ENCODE measurements at regions not wholly inside any gene's neighbourhood (a gene's known extent, or its start where the extent isn't known, plus 50 kb on each side); places are given as distances from the start of the nearest gene placed in this dataset.

GRCh38 chr11:111179184-111179910, 66.2 kb upstream of the POU2AF2 start:
- no peaks in the 10 kb centered on the region; the same call in none of the 2 replicates for H3K27me3 ChIP-seq (ENCODE audit: control insufficient read depth, insufficient read depth, low read length)
- intact Hi-C loops (cut with micrococcal nuclease; ENCODE audit: unreplicated experiment) (no loop called here), in situ Hi-C loops (cut with HindIII; ENCODE audit: low pct_unique_long_range_greater_than_20kb, low sequenced_read_pairs) (no loop called here)
- H3K36me3 ChIP-seq (ENCODE audit: control insufficient read depth, insufficient read depth, low read length), result no peaks in the 10 kb centered on the region
- CTCF ChIA-PET, result no interaction called here
- POLR2A ChIA-PET, result no interaction called here
- DNase-seq (ENCODE audit: low read depth, low spot score), result no peak
- H3K4me1 ChIP-seq (ENCODE audit: control insufficient read depth, insufficient read depth, low read length), result no peaks in the 10 kb centered on the region
- no peaks in the 10 kb centered on the region for H3K9me3 ChIP-seq (ENCODE audit: control insufficient read depth, insufficient read depth, low read depth, low read length)
- no peak overlapping the region for H3K4me3 ChIP-seq (ENCODE audit: low read depth in 2 of 2, low read length in 2 of 2)
- no TSS peak for BruUV-seq (replicated peaks)
- no peak overlapping the region for H3K27ac ChIP-seq (ENCODE audit: low read length)
- TF ChIP-seq TCF7L2 (IDR thresholded peaks at IDR 0.05; ENCODE audit: low read depth, low read length) (no peak), REST (IDR thresholded peaks at IDR 0.05; ENCODE audit: insufficient read depth in 1 of 2, low read depth in 2 of 2, low read length in 1 of 2) (no peak), POLR2AphosphoS5 (IDR thresholded peaks at IDR 0.05; ENCODE audit: low read depth, low read length) (no peak), SIN3A (IDR thresholded peaks at IDR 0.05; ENCODE audit: borderline replicate concordance, insufficient read depth, low read depth, low read length) (no peak)
- TF ChIP-seq, protein P1, sequence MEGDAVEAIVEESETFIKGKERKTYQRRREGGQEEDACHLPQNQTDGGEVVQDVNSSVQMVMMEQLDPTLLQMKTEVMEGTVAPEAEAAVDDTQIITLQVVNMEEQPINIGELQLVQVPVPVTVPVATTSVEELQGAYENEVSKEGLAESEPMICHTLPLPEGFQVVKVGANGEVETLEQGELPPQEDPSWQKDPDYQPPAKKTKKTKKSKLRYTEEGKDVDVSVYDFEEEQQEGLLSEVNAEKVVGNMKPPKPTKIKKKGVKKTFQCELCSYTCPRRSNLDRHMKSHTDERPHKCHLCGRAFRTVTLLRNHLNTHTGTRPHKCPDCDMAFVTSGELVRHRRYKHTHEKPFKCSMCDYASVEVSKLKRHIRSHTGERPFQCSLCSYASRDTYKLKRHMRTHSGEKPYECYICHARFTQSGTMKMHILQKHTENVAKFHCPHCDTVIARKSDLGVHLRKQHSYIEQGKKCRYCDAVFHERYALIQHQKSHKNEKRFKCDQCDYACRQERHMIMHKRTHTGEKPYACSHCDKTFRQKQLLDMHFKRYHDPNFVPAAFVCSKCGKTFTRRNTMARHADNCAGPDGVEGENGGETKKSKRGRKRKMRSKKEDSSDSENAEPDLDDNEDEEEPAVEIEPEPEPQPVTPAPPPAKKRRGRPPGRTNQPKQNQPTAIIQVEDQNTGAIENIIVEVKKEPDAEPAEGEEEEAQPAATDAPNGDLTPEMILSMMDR (IDR thresholded peaks at IDR 0.05), result no peak
- ATAC-seq, result no peak

DNA sequence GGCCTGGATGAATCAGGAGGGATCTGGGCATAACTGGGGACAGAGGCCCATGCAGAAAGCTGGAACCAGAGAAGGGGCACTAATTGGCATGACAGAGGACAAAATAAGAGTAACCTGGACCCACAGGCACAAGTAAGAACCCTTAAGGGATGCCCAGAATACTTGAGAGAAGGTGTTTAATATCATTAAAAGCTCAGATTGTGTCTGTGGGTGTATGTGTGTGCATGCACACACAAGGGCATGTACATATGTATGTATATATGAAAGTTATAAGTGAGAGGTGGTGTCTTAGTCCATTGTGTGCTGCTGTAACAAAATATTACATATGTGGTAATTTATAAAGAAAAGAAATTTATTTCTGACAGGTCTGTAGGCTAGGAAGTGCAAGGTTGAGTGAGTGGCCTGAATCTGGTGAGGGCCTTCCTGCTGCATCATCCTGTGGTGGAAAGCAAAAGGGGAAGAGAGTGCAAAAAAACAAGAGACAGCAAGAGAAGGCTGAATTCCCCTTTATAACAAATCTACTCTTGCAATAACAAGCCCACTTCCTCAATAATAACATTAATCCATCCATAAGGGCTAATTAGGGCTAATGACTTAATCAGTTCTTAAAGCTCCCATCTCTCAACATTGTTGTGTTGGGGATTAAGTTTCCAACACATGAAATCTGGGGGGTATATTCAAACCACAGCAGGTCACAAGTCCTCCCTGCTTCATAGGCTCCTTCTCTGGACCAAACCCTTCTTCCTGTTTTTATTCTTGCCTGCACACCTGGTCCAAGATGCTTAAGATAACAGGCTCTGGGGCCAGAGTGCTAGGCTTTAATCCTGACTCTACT, 68.3 kb upstream of the POU2AF2 start:
- H3K4me3 ChIP-seq (ENCODE audit: low read depth in 2 of 2, low read length in 2 of 2), result no peak overlapping the region
- intact Hi-C loops (cut with micrococcal nuclease; ENCODE audit: unreplicated experiment) (no loop called here), in situ Hi-C loops (cut with HindIII; ENCODE audit: low pct_unique_long_range_greater_than_20kb, low sequenced_read_pairs) (no loop called here)
- ChIA-PET CTCF (no interaction called here), POLR2A (no interaction called here)
- ATAC-seq (no peak), DNase-seq (ENCODE audit: low read depth, low spot score) (no peak)
- peaks cover 2% of the 10 kb centered on the region for H3K27me3 ChIP-seq (ENCODE audit: control insufficient read depth, insufficient read depth, low read length)
- H3K4me1 ChIP-seq (ENCODE audit: control insufficient read depth, insufficient read depth, low read length), result no peaks in the 10 kb centered on the region
- BruUV-seq (replicated peaks), result no TSS peak
- no peak for TF ChIP-seq TCF7L2 (IDR thresholded peaks at IDR 0.05; ENCODE audit: low read depth, low read length)
- no peak for TF ChIP-seq SIN3A (IDR thresholded peaks at IDR 0.05; ENCODE audit: borderline replicate concordance, insufficient read depth, low read depth, low read length)
- no peak for TF ChIP-seq POLR2AphosphoS5 (IDR thresholded peaks at IDR 0.05; ENCODE audit: low read depth, low read length)
- TF ChIP-seq, protein P1 (IDR thresholded peaks at IDR 0.05), result no peak
- TF ChIP-seq REST (IDR thresholded peaks at IDR 0.05; ENCODE audit: insufficient read depth in 1 of 2, low read depth in 2 of 2, low read length in 1 of 2), result no peak
- H3K27ac ChIP-seq (ENCODE audit: low read length), result no peak overlapping the region
- H3K36me3 ChIP-seq (ENCODE audit: control insufficient read depth, insufficient read depth, low read length), result no peaks in the 10 kb centered on the region
- H3K9me3 ChIP-seq (ENCODE audit: control insufficient read depth, insufficient read depth, low read depth, low read length), result no peaks in the 10 kb centered on the region
